Immature natural killer cell (primary cell): ENCODE measurements at regions not wholly inside any gene's neighbourhood (a gene's known extent, or its start where the extent isn't known, plus 50 kb on each side); places are given as distances from the start of the nearest gene placed in this dataset.

Source experiments
- DNase-seq, 3 donors: peaks; one replicate each; pipeline ENCODE4 v3.0.0; 2022; ENCODE audit warnings: mixed read lengths in 1 of 3
- H3K27ac Mint-ChIP-seq, 6 donors: one replicate each; pipeline ENCODE4 v1.8.0; 2020; ENCODE audit warnings: mixed read lengths in 6 of 6, mild to moderate bottlenecking in 5 of 6, inconsistent platforms in 4 of 6, moderate library complexity in 3 of 6
- H3K27me3 Mint-ChIP-seq, 3 donors: one replicate each; pipeline ENCODE4 v1.8.0; 2020 to 2021; ENCODE audit warnings: low read depth in 3 of 3, mild to moderate bottlenecking in 3 of 3, mixed read lengths in 3 of 3, moderate library complexity in 3 of 3, inconsistent platforms in 1 of 3
- H3K36me3 Mint-ChIP-seq, 3 donors: one replicate each; pipeline ENCODE4 v1.8.0; 2020; ENCODE audit warnings: mixed read lengths in 3 of 3, inconsistent platforms in 2 of 3, mild to moderate bottlenecking in 2 of 3
- H3K4me1 Mint-ChIP-seq, 2 donors: one replicate each; pipeline ENCODE4 v1.8.0; 2020; ENCODE audit warnings: inconsistent platforms in 2 of 2, mild to moderate bottlenecking in 2 of 2, mixed read lengths in 2 of 2, moderate library complexity in 1 of 2
- H3K4me3 Mint-ChIP-seq, 5 donors: one replicate each; pipeline ENCODE4 v1.8.0; 2020; ENCODE audit warnings: mild to moderate bottlenecking in 5 of 5, mixed read lengths in 5 of 5, inconsistent platforms in 3 of 5, moderate library complexity in 3 of 5
- H3K9me3 Mint-ChIP-seq, 6 donors: one replicate each; pipeline ENCODE4 v1.8.0; 2020; ENCODE audit warnings: mild to moderate bottlenecking in 6 of 6, mixed read lengths in 6 of 6, inconsistent platforms in 4 of 6, moderate library complexity in 3 of 6

- Mint-ChIP-seq H3K27ac (no peak overlapping the region), H3K9me3 (peaks cover 0 to 2% (median 0%) of the 10 kb centered on the region in 6 donors), H3K36me3 (peaks cover 0 to 3% (median 0%) of the 10 kb centered on the region in 3 donors), H3K4me3 (no peak overlapping the region), H3K27me3 (peaks cover 0 to 4% (median 0%) of the 10 kb centered on the region in 3 donors), H3K4me1 (no peaks in the 10 kb centered on the region)
- no peak for DNase-seq
Measured at GRCh38 chr3:182567700-182568099, 225.6 kb upstream of the ATP11B start.

GRCh38 chr3:182568261-182568660 is 225.0 kb upstream of the ATP11B start:
- H3K9me3 Mint-ChIP-seq: peaks cover 0 to 7% (median 1%) of the 10 kb centered on the region in 6 donors
- no peak overlapping the region for H3K27ac Mint-ChIP-seq
- no peaks in the 10 kb centered on the region for H3K4me1 Mint-ChIP-seq
- peaks cover 0 to 3% (median 0%) of the 10 kb centered on the region in 3 donors for H3K36me3 Mint-ChIP-seq
- no peak for DNase-seq
- peaks cover 0 to 4% (median 0%) of the 10 kb centered on the region in 3 donors for H3K27me3 Mint-ChIP-seq
- no peak overlapping the region for H3K4me3 Mint-ChIP-seq

- no peak overlapping the region for H3K4me3 Mint-ChIP-seq
- H3K4me1 Mint-ChIP-seq: no peaks in the 10 kb centered on the region
- H3K27ac Mint-ChIP-seq: no peak overlapping the region
- H3K36me3 Mint-ChIP-seq: peaks cover 0 to 3% (median 0%) of the 10 kb centered on the region in 3 donors
- H3K27me3 Mint-ChIP-seq: peaks cover 0 to 4% (median 2%) of the 10 kb centered on the region in 3 donors
- no peak for DNase-seq
- H3K9me3 Mint-ChIP-seq: peaks cover 0 to 11% (median 5%) of the 10 kb centered on the region in 6 donors
Measured at GRCh38 chr3:182568876-182569275, 224.4 kb upstream of the ATP11B start.

- Mint-ChIP-seq H3K4me1 (no peaks in the 10 kb centered on the region), H3K9me3 (peaks cover 3 to 21% (median 8%) of the 10 kb centered on the region in 6 donors), H3K4me3 (no peak overlapping the region), H3K27me3 (peaks cover 2 to 3% (median 2%) of the 10 kb centered on the region in 3 donors), H3K36me3 (no peaks in the 10 kb centered on the region), H3K27ac (no peak overlapping the region)
- no peak for DNase-seq
Measured at GRCh38 chr3:182570946-182571594, 222.2 kb upstream of the ATP11B start.

GRCh38 chr3:182575941-182576340 is 217.4 kb upstream of the ATP11B start:
- no peak overlapping the region for H3K4me3 Mint-ChIP-seq
- H3K36me3 Mint-ChIP-seq: no peaks in the 10 kb centered on the region
- peaks cover 2 to 4% (median 4%) of the 10 kb centered on the region in 3 donors for H3K27me3 Mint-ChIP-seq
- no peaks in the 10 kb centered on the region for H3K4me1 Mint-ChIP-seq
- no peak overlapping the region for H3K27ac Mint-ChIP-seq
- no peak for DNase-seq
- H3K9me3 Mint-ChIP-seq: peaks cover 3 to 21% (median 8%) of the 10 kb centered on the region in 6 donors

- H3K27ac Mint-ChIP-seq: no peak overlapping the region
- H3K4me3 Mint-ChIP-seq: no peak overlapping the region
- H3K9me3 Mint-ChIP-seq: peaks cover 0 to 2% (median under 1%) of the 10 kb centered on the region in 6 donors
- H3K36me3 Mint-ChIP-seq: no peaks in the 10 kb centered on the region
- no peak for DNase-seq
- peaks cover 0 to 3% (median 0%) of the 10 kb centered on the region in 3 donors for H3K27me3 Mint-ChIP-seq
- H3K4me1 Mint-ChIP-seq: no peaks in the 10 kb centered on the region
Measured at GRCh38 chr3:182583545-182583944, 209.8 kb upstream of the ATP11B start.

GRCh38 chr3:182585532-182586150 is 207.7 kb upstream of the ATP11B start:
- Mint-ChIP-seq H3K4me3 (no peak overlapping the region), H3K27ac (no peak overlapping the region)
- no peak for DNase-seq

GRCh38 chr3:182592747-182593146 is 200.6 kb upstream of the ATP11B start:
- DNase-seq: no peak
- no peaks in the 10 kb centered on the region for H3K36me3 Mint-ChIP-seq
- H3K27ac Mint-ChIP-seq: no peak overlapping the region
- no peak overlapping the region for H3K4me3 Mint-ChIP-seq
- no peaks in the 10 kb centered on the region for H3K4me1 Mint-ChIP-seq
- peaks cover 0 to 3% (median 1%) of the 10 kb centered on the region in 6 donors for H3K9me3 Mint-ChIP-seq
- peaks cover 0 to 2% (median 0%) of the 10 kb centered on the region in 3 donors for H3K27me3 Mint-ChIP-seq

More at GRCh38 chr3:182585532-182586150, 207.7 kb upstream of the ATP11B start:
- Mint-ChIP-seq H3K36me3 (no peaks in the 10 kb centered on the region), H3K27me3 (peaks cover 0 to 2% (median 1%) of the 10 kb centered on the region in 3 donors), H3K9me3 (peaks cover 0 to 4% (median under 1%) of the 10 kb centered on the region in 6 donors), H3K4me1 (no peaks in the 10 kb centered on the region)

GRCh38 chr3:182596676-182597410 is 196.5 kb upstream of the ATP11B start:
- H3K36me3 Mint-ChIP-seq: no peaks in the 10 kb centered on the region
- H3K9me3 Mint-ChIP-seq: peaks cover 0 to 2% (median 0%) of the 10 kb centered on the region in 6 donors
- H3K27me3 Mint-ChIP-seq: no peaks in the 10 kb centered on the region
- H3K4me3 Mint-ChIP-seq: no peak overlapping the region
- H3K4me1 Mint-ChIP-seq: no peaks in the 10 kb centered on the region
- DNase-seq: no peak
- H3K27ac Mint-ChIP-seq: no peak overlapping the region

- H3K36me3 Mint-ChIP-seq: no peaks in the 10 kb centered on the region
- H3K27me3 Mint-ChIP-seq: no peaks in the 10 kb centered on the region
- H3K27ac Mint-ChIP-seq: no peak overlapping the region
- H3K4me1 Mint-ChIP-seq: no peaks in the 10 kb centered on the region
- no peak for DNase-seq
- no peak overlapping the region for H3K4me3 Mint-ChIP-seq
- H3K9me3 Mint-ChIP-seq: peaks cover 0 to 2% (median 0%) of the 10 kb centered on the region in 6 donors
Measured at GRCh38 chr3:182597621-182598041, 195.7 kb upstream of the ATP11B start.

- DNase-seq: no peak
- no peak overlapping the region for H3K27ac Mint-ChIP-seq
- no peaks in the 10 kb centered on the region for H3K36me3 Mint-ChIP-seq
- peaks cover 0 to 1% (median 0%) of the 10 kb centered on the region in 6 donors for H3K9me3 Mint-ChIP-seq
- no peaks in the 10 kb centered on the region for H3K27me3 Mint-ChIP-seq
- no peak overlapping the region for H3K4me3 Mint-ChIP-seq
- no peaks in the 10 kb centered on the region for H3K4me1 Mint-ChIP-seq
Measured at GRCh38 chr3:182601597-182601996, 191.7 kb upstream of the ATP11B start.

GRCh38 chr3:182603501-182603900 is 189.8 kb upstream of the ATP11B start:
- no peaks in the 10 kb centered on the region for H3K27me3 Mint-ChIP-seq

GRCh38 chr3:182605882-182606611 is 187.3 kb upstream of the ATP11B start:
- no peak for DNase-seq
- Mint-ChIP-seq H3K4me3 (no peak overlapping the region), H3K4me1 (no peaks in the 10 kb centered on the region), H3K36me3 (no peaks in the 10 kb centered on the region), H3K27me3 (peaks cover 0 to 1% (median 0%) of the 10 kb centered on the region in 3 donors), H3K9me3 (no peaks in the 10 kb centered on the region), H3K27ac (no peak overlapping the region)

More at GRCh38 chr3:182603501-182603900, 189.8 kb upstream of the ATP11B start:
- H3K4me3 Mint-ChIP-seq: no peak overlapping the region
- no peak overlapping the region for H3K27ac Mint-ChIP-seq
- DNase-seq: no peak
- H3K36me3 Mint-ChIP-seq: no peaks in the 10 kb centered on the region
- H3K9me3 Mint-ChIP-seq: peaks cover 0 to 1% (median 0%) of the 10 kb centered on the region in 6 donors
- no peaks in the 10 kb centered on the region for H3K4me1 Mint-ChIP-seq
